NCI-H1092 (cell line): ENCODE measurements at regions not wholly inside any gene's neighbourhood (a gene's known extent, or its start where the extent isn't known, plus 50 kb on each side); places are given as distances from the start of the nearest gene placed in this dataset.
"Not testable (repeated sequence)": the region's sequence is repeated elsewhere in the genome, so short reads cannot be mapped to it uniquely, and the experiment has no call there.

Experiments used
- DNase-seq: peaks from one replicate; lab custom pipeline; 2025; lab: John Stamatoyannopoulos, UW

GRCh38 chr2:228519561-228519960, 338.1 kb upstream of the SPHKAP start:
- no peak for DNase-seq

DNA sequence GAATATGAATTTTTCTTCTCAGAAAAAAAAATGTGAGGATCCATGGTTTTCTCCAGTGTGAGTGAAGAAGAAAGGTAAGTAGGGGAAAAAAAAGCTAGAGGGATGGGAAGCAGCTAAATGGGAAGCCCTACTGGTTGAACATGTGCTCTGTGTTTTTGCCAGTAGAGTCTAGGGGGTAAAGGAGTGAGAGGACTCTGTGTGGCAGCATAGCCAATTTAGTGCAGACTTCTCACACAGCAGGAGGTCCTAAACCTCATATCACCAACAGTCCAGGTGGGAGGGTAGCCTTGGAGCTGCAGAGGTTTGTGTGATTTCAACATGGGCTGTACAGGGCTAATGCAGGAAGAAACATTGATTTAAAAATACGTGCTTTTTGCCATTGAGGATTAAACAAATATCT, 334.5 kb upstream of the SPHKAP start:
- no peak for DNase-seq

GRCh38 chr2:228513480-228513879, 332.0 kb upstream of the SPHKAP start:
- DNase-seq: not testable (repeated sequence)

DNA sequence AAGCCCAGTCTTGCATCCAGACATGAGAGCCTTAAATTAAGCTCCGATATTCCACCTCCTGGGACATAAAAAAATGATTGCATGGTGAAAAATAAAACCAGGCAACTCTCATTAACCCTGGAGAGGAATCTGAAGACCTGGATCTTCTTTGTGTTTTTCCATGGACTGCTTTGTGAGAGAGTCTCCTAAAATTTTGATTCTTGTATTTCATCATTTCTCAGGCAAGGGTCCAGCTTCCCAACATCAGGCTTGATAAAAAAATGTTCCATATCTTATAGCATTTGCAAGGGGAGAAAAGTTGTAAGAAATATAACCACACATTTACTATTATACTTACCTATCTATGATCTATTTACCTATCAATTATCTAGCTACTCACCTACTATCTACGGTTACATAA, 327.5 kb upstream of the SPHKAP start:
- DNase-seq: no peak

GRCh38 chr2:228507870-228508269, 326.4 kb upstream of the SPHKAP start:
- no peak for DNase-seq

- no peak for DNase-seq
These were observed 325.8 kb upstream of the SPHKAP start for GRCh38 chr2:228507231-228507824.

- no peak for DNase-seq
These were observed 322.2 kb upstream of the SPHKAP start for GRCh38 chr2:228503731-228504130.

- DNase-seq: no peak
These were observed 312.4 kb upstream of the SPHKAP start for GRCh38 chr2:228493852-228494251.

GRCh38 chr2:228479014-228479413, 297.5 kb upstream of the SPHKAP start:
- DNase-seq: no peak

DNA sequence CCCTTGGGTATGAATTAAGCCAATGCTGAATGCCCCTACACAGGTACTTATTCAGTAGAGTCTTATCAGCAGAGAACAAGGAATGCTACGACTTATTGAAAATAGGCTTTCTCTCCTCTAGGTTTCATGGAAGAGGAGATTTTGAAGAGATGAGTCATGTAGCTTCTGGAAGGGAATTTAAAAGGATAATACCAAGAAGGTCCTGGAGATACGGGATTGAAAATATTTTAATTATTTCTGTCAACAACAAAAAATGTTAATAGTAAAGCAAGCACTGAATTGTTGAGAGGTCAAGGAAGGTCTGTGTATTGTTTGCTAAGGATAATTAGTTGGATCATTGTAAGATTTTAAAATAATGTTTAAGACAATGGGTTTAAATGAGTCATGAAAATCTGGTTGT, 293.0 kb upstream of the SPHKAP start:
- DNase-seq: no peak

GRCh38 chr2:228469721-228470120, 288.2 kb upstream of the SPHKAP start:
- DNase-seq: no peak

DNA sequence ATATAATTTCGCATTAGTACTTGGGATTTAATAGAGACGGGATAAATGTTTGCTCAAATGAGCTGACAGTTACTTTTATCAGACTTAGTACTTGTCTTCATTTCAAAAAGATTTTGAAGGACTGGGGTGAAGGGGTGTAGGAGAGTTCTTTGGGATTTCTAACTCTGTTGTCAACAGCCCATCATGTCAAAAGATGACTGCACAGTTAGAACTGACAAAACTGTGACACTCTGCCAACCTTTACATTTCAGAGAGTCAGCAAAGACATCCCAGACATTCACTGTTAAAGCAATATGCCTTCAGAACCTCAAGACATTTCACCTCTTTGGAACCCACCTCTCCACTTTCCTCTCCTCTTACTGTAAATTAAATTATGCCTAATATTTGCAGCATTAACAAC, 285.4 kb upstream of the SPHKAP start:
- DNase-seq: no peak

- no peak for DNase-seq
These were observed 283.9 kb upstream of the SPHKAP start for GRCh38 chr2:228465408-228465807.

GRCh38 chr2:228458364-228458763, 276.9 kb upstream of the SPHKAP start:
- no peak for DNase-seq

DNA sequence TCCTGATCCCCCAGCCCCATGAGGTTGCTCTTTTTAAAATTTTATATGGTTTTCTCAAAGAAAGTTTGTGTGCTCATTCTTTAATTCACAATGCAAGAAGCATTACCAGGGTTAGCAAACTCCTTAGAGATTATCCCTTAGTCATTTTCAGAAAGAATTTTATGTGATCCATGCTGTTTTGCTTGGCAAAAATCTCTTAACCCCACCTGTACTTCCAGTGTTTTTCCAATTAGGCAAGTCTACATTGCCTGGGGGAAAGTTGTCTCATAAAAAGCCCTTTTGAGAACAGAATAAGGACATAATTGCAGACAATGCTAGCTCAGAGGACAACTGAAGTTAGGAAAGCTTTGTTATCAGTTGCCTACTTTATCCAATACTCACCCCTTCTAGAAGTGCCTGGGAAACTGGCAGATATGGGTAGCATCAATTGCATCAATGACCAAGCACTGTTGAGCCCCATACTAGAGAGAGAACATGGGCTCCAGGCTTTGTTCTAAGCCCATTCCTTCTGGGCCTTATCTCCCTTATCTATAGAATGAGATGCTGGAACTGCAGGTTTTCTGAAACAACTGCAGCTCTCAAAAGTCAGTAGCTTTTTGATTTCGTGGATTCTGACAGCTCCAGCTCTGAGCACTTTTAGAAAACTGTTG, 265.9 kb upstream of the SPHKAP start:
- no peak for DNase-seq

GRCh38 chr2:228446734-228447133, 265.2 kb upstream of the SPHKAP start:
- DNase-seq: peak; percentile 92

GRCh38 chr2:228444161-228444560, 262.7 kb upstream of the SPHKAP start:
- DNase-seq: no peak

DNA sequence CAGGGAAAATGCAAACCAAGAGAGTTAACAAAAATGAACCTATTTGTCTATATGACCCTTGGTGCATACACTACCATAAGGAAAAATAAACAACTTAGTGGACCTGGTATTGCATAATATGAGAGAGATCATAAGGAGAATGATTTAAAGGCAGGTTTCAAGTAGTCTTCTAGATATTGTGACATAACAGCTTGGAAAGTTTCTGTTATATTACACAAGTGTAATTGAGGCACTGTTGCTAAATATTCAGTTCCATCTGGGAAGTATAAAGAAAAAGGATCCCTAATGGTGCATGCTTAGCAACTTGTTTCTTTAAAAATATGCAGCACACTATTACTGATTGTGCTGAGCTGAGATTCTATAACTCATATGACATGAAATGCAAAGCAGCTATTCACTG, 252.2 kb upstream of the SPHKAP start:
- no peak for DNase-seq

DNA sequence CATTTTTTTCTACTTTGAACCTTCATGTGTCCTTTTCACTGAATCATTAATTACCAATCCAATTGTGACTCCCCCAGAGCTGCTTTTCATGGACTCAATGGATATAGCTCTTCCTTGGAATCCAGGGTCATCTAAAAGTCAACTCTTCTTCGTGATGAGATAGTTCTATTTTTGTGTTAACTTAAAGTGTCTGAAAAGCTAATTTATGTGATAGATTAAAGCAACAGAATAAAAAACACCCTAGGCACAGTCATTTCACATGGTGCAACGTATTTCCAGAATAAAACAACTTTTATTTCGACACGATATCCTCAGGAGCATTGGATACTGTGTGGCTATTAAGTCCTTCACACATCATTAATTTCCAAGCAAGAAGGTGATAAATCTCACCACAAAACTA, 250.6 kb upstream of the SPHKAP start:
- no peak for DNase-seq

GRCh38 chr2:228430986-228431385, 249.5 kb upstream of the SPHKAP start:
- DNase-seq: no peak

GRCh38 chr2:228426502-228427216, 245.2 kb upstream of the SPHKAP start:
- no peak for DNase-seq

DNA sequence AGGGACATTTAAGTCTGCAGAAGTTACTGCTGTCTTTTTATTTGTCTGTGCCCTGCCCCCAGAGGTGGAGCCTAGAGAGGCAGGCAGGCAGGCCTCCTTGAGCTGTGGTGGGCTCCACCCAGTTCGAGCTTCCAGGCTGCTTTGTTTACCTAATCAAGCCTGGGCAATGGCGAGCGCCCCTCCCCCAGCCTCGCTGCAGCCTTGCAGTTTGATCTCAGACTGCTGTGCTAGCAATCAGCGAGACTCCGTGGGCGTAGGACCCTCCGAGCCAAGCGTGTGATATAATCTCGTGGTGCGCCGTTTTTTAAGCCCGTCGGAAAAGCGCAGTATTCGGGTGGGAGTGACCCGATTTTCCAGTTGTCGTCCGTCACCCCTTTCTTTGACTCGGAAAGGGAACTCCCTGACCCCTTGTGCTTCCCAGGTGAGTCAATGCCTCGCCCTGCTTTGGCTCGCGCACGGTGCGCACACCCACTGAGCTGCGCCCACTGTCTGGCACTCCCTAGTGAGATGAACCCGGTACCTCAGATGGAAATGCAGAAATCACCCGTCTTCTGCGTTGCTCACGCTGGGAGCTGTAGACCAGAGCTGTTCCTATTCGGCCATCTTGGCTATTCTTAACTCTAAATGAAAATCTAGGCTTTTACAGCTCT, 244.0 kb upstream of the SPHKAP start:
- DNase-seq: not testable (repeated sequence)

- DNase-seq: no peak
These were observed 236.5 kb upstream of the SPHKAP start for GRCh38 chr2:228417956-228418355.
